ENCODE measurements at regions not wholly inside any gene's neighbourhood (a gene's known extent, or its start where the extent isn't known, plus 50 kb on each side); places are given as distances from the start of the nearest gene placed in this dataset.

- Histone ChIP-seq H3K9me3 (no peaks in the 10 kb centered on the region), H3K36me3 (ENCODE audit: low read depth) (no peaks in the 10 kb centered on the region), H3K4me3 (no peak overlapping the region), H3K4me1 (ENCODE audit: low read depth) (no peaks in the 10 kb centered on the region)
- TF ChIP-seq, protein P1, sequence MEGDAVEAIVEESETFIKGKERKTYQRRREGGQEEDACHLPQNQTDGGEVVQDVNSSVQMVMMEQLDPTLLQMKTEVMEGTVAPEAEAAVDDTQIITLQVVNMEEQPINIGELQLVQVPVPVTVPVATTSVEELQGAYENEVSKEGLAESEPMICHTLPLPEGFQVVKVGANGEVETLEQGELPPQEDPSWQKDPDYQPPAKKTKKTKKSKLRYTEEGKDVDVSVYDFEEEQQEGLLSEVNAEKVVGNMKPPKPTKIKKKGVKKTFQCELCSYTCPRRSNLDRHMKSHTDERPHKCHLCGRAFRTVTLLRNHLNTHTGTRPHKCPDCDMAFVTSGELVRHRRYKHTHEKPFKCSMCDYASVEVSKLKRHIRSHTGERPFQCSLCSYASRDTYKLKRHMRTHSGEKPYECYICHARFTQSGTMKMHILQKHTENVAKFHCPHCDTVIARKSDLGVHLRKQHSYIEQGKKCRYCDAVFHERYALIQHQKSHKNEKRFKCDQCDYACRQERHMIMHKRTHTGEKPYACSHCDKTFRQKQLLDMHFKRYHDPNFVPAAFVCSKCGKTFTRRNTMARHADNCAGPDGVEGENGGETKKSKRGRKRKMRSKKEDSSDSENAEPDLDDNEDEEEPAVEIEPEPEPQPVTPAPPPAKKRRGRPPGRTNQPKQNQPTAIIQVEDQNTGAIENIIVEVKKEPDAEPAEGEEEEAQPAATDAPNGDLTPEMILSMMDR (IDR thresholded peaks at IDR 0.05) = no peak
- intact Hi-C loops (cut with DNase I, micrococcal nuclease) = no loop called here
- DNase-seq = no peak
- no peak for ATAC-seq
These were observed 172.7 kb downstream of the TRIM33 start for GRCh38 chr1:114338191-114338890.

- no peak for ATAC-seq
- TF ChIP-seq, protein P1 (IDR thresholded peaks at IDR 0.05) = no peak
- intact Hi-C loops (cut with DNase I, micrococcal nuclease) = no loop called here
These were observed 173.6 kb downstream of the TRIM33 start for GRCh38 chr1:114337417-114337816.

GRCh38 chr1:114336360-114336759 lies 174.6 kb downstream of the TRIM33 start:
- no peaks in the 10 kb centered on the region for H3K9me3 ChIP-seq
- intact Hi-C loops (cut with DNase I, micrococcal nuclease) = no loop called here
- TF ChIP-seq, protein P1 (IDR thresholded peaks at IDR 0.05) = no peak
- DNase-seq (no peak), ATAC-seq (no peak)
- no peak overlapping the region for H3K4me3 ChIP-seq
- no peaks in the 10 kb centered on the region for H3K4me1 ChIP-seq (ENCODE audit: low read depth)
- H3K36me3 ChIP-seq (ENCODE audit: low read depth) = no peaks in the 10 kb centered on the region

More at GRCh38 chr1:114337417-114337816, 173.6 kb downstream of the TRIM33 start:
- DNase-seq = no peak
- Histone ChIP-seq H3K36me3 (ENCODE audit: low read depth) (no peaks in the 10 kb centered on the region), H3K9me3 (no peaks in the 10 kb centered on the region), H3K4me3 (no peak overlapping the region), H3K4me1 (ENCODE audit: low read depth) (no peaks in the 10 kb centered on the region)

- DNase-seq = no peak
- no peaks in the 10 kb centered on the region for H3K36me3 ChIP-seq (ENCODE audit: low read depth)
- intact Hi-C loops (cut with DNase I, micrococcal nuclease) = no loop called here
- TF ChIP-seq, protein P1 (IDR thresholded peaks at IDR 0.05) = no peak
- no peaks in the 10 kb centered on the region for H3K9me3 ChIP-seq
- no peak overlapping the region for H3K4me3 ChIP-seq
- H3K4me1 ChIP-seq (ENCODE audit: low read depth) = no peaks in the 10 kb centered on the region
- no peak for ATAC-seq
These were observed 175.7 kb downstream of the TRIM33 start for GRCh38 chr1:114335273-114335672.

DNA sequence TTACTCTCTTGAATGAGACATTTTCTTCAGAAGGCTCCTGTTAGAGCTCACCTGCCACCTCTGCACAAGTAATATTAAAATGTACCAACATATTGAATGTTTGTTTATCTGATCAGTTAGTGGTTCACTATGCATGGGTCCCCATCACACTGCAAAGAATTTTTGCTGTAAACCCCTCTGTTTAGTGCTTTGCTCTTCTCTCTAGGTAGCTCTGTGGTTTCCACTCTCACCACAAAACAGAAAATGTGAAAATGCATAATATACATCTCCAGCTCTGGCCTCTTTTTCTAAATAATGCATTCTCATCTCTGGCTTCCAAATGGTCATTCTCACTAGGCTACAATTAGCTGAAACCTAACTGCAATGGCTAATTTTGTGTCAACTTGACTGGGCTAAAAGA lies 176.7 kb downstream of the TRIM33 start:
- TF ChIP-seq, protein P1 (IDR thresholded peaks at IDR 0.05) = no peak
- DNase-seq (no peak), ATAC-seq (no peak)
- no peaks in the 10 kb centered on the region for H3K9me3 ChIP-seq
- no peaks in the 10 kb centered on the region for H3K36me3 ChIP-seq (ENCODE audit: low read depth)
- H3K4me3 ChIP-seq = no peak overlapping the region
- intact Hi-C loops (cut with DNase I, micrococcal nuclease) = no loop called here
- H3K4me1 ChIP-seq (ENCODE audit: low read depth) = no peaks in the 10 kb centered on the region

DNA sequence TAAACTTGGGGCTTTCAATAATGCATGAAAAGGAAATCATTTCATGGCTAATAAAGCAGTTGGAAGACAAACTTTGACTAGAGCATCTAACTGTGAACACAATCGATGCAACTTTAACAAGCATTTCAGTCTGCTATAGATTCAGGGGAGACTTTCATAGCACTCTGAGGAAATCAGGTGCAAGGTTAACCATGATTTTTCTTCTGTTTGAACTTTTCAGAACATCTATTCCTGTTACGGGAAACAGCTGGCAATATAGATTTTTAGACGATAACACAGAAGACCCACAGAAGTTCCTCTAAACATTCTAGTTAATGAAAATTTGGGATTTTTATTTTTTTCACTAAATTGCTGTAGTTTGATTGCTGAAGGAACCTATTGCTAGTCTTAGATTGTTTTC lies 177.3 kb downstream of the TRIM33 start:
- intact Hi-C loops (cut with DNase I, micrococcal nuclease) = no loop called here

More for the DNA sequence above, 177.3 kb downstream of the TRIM33 start:
- H3K4me1 ChIP-seq (ENCODE audit: low read depth) = no peaks in the 10 kb centered on the region
- no peaks in the 10 kb centered on the region for H3K9me3 ChIP-seq
- DNase-seq (no peak), ATAC-seq (no peak)
- TF ChIP-seq, protein P1 (IDR thresholded peaks at IDR 0.05) = no peak
- no peak overlapping the region for H3K4me3 ChIP-seq
- H3K36me3 ChIP-seq (ENCODE audit: low read depth) = no peaks in the 10 kb centered on the region
